ENCODE measurements at regions not wholly inside any gene's neighbourhood (a gene's known extent, or its start where the extent isn't known, plus 50 kb on each side); places are given as distances from the start of the nearest gene placed in this dataset.

- DNase-seq: no peak
Measured at GRCh38 chr5:58090704-58091103, 369.2 kb downstream of the PLK2 start.

- DNase-seq: no peak
Measured at GRCh38 chr5:58088941-58089340, 370.9 kb downstream of the PLK2 start.

- DNase-seq: no peak
Measured at GRCh38 chr5:58087905-58088304, 372.0 kb downstream of the PLK2 start.

GRCh38 chr5:58087123-58087522, 372.8 kb downstream of the PLK2 start:
- DNase-seq: no peak

- DNase-seq: no peak
Measured at GRCh38 chr5:58085800-58086199, 374.1 kb downstream of the PLK2 start.

DNA sequence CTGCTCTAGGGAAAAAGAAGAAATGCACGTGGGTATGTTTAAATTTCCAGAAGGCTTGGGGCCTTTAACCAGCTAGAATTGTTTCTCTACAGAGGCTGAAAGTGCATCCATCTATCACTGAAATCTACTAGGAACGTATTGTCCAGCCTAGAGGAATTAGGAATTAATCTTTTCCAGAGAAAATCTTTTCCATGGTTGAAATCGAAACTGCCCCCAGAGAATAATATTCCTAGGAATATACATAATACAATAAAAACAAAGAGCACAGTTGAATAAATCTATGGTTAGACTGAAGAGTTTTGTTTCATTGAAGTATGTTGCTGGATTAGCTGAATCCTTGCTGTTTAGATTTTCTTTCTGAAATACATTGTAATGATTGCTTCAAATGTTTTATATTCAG, 378.5 kb downstream of the PLK2 start:
- DNase-seq: no peak

DNA sequence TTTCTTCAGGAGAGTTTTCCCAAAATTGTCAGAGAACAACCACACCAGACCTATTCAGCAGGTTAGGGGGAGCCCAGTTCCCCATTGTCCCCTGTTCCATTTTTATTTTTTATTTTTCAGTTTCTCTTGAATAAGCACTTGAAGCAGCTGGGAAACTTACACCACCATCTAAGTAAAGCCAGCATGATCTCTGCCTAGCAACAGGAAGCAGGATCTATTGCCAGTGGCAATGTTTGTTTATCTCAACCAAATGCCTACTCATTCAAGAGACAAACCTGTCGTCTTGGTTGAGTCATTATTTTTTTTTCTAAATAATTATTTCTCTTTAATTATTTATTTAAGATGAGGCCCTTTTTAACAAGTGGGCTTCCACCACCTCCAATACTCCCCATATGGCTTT, 379.3 kb downstream of the PLK2 start:
- no peak for DNase-seq

GRCh38 chr5:58077966-58078365, 381.9 kb downstream of the PLK2 start:
- no peak for DNase-seq

- DNase-seq: no peak
Measured at GRCh38 chr5:58077416-58077815, 382.5 kb downstream of the PLK2 start.

DNA sequence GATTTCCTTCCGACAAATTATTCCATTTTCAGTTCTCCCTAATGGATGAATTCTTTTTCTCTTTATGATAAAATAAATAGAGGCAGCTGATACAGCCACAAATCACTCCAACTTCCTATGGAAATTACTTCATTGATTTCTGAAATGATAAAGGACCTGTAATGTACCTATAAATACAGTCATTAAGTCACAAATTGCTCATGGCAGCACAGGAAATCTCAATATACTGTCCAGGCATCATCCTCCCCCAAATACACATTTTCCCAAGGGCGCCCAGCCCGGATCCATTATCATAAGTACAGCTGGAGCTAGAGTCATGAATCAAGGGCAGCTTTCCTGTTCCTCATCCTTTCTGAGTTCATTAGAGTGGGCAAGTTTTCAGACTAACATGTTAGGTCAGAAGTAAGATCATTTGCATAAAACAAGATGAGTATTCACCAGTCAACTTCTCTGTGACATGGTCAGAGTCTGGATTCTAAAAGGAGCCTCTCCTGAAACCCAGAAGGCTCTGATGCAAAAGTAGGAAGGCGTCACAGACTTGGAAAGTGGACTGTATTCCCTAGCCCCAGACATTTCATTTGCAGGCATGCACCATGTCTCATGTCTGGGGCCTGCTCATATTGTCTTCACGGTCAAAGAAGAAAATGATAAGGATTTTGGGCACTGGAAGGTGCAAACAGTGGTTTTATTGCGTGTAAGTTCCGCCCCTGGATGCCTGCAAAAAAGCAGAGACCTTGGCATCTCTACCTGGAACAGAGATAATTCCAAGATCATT, 383.2 kb downstream of the PLK2 start:
- DNase-seq: no peak

DNA sequence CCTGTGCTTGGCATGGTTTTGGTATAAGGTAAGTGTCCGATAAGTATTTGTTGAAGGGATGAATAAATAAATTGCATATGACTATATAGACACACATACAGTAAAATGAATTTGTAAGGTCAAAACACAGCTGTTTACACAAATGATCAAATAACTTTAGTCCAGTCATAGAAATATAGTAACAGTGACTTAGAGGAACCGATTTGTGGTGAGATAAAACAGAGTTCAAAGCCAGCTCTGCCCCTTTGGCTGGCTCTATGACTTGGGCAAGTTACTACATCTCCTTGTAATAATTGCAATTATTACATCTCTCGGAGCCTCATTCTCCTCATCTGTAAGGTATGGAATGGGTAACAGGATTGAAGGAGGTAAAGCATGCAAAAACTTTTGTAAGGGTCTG, 384.0 kb downstream of the PLK2 start:
- no peak for DNase-seq

DNA sequence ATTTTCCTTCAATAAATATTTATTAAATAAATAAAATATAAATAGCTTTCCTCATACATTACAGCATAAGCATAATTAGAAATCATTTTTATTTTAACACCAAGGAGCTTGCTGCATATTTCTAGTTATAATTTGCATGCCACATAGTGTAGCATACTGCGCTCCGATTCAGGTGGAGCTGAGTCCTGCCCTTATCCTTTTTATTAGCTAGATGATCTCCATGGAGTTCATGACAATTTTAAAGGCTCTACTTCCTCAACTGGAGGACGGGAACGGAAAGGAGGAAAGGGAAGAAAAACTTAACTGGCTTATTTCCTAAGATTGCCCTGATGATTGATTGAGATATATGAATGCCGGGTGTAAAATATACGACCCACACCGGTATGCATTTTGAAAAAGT, 385.2 kb downstream of the PLK2 start:
- no peak for DNase-seq

- no peak for DNase-seq
Measured at GRCh38 chr5:58074222-58074621, 385.7 kb downstream of the PLK2 start.

DNA sequence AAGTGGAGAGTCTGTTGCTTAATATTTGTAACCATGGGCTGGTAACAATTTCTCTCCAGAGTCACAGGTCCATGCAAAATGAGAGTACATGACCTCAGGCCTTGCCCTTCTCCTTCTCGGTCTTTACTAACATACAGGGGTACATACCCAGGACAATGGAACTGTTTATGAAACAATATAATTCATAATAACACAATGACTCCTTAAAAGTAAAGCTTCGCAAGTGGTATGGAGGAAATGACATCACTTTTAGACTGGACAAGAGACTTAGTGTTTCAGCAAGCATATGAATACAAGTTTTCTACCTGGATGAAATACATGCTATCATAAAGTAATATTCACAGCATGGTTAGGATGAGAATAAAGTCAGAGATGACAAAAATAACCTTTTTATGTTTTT, 386.6 kb downstream of the PLK2 start:
- no peak for DNase-seq

- DNase-seq: no peak
Measured at GRCh38 chr5:58072300-58072965, 387.5 kb downstream of the PLK2 start.

- no peak for DNase-seq
Measured at GRCh38 chr5:58071566-58071965, 388.3 kb downstream of the PLK2 start.

- DNase-seq: no peak
Measured at GRCh38 chr5:58069846-58070245, 390.0 kb downstream of the PLK2 start.

DNA sequence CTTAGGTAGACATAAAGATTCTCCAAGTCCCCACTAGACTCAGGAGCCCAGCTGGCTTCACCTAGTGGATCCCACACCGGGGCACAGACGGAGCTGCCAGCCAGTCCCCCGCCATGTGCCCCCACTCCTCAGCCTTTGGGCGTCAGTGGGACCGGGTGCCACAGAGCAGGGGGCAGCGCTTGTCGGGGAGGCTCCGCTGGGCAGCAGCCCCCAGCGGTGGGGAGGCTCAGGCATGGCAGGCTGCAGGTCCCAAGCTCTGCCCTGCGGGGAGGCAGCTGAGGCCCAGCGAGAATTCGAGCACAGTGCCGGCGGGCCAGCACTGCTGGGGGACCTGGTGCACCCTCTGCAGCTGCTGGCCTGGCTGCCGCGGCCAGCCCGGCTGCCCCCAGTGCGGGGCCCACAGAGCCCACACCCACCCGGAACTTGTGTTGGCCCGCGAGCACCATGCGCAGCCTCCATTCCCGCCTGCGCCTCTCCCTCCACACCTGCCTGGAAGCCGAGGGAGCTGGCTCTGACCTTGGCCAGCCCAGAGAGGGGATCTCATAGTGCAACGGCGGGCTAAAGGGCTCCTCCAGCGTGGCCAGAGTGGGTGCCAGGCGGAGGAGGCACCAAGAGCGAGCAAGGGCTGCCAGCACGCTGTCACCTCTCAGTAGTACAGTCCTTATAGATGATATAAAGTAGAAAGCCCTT, 390.7 kb downstream of the PLK2 start:
- DNase-seq: no peak

GRCh38 chr5:58066557-58066956, 393.3 kb downstream of the PLK2 start:
- DNase-seq: no peak

DNA sequence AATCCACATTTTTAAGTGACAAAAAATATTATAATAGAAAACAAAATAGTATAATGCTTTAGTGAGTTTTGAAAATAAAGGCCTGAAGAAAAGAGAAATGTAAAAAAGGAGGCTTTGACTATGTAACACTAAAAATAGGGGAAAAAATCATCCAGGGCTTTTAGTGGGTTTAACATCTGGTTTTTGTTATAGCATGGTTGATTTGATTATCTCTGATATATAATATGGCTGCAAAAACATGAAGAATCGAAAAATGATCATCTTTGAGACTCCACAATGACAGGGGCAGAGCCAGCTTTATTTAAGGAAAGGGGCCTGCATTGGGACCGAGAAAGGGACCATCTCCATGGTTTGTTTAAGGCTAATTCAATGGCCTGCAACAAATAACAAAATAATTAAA, 393.8 kb downstream of the PLK2 start:
- no peak for DNase-seq

- no peak for DNase-seq
Measured at GRCh38 chr5:58064801-58065200, 395.1 kb downstream of the PLK2 start.

DNA sequence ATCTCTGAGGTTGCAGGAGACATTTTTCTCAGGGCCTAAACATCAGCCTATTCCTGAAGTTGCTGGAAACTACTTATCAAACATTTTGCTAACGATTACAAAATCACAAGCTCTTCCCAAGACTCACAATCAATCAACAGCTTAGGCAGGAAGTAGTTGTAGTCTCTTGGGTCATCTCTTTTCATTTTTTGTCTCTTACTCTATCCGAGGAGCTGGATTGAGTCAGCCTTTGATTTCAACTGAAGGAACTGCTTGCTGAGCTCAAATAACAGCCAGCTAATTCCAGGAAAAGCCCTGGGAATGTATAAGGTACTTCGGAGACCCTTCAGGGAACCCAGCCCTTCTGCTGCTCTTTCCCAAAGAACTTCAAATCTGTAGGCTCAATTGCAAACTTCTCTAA, 398.9 kb downstream of the PLK2 start:
- no peak for DNase-seq

DNA sequence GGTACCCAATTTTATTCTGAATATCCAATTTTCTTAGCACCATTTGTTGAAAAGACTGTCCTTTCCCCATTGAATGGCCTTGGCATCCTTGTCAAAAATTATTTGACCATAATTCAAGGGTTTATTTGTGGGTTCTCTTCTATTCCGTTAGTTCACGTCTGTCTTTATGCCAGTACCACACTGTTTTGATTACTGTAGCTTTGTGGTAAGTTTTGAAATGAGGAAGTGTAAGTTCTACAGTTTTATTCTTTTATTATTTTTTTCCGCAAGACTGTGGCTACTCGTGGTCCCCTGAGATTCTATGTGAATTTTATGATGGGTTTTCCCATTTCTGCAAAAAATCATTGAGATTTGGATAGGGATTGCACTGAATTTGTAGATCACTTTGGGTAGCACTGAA, 402.6 kb downstream of the PLK2 start:
- no peak for DNase-seq

DNA sequence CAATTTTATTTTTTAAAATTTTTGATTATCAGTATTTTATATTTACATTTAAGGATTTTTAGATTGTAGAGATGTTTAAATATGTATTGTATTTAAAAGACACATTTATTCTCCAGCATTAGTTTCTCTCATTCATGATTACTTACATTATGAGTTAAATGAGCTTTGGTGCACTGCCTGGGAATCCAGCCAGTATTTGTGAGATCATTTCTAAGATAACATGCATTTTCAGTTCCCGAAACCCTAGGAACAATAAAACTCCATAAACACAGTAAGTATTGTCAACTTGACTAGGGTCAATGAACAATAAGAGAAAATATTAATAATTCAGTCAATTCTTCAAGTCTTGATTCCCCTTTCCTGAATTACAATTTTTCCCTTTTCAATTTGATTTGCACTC, 403.3 kb downstream of the PLK2 start:
- no peak for DNase-seq

All from activated CD8-positive, alpha-beta memory T cell treated with anti-CD3 and anti-CD28 coated beads, Interleukin-2, amount 50 U/mL, for 4 hours (primary cell).